ENCODE measurements at regions not wholly inside any gene's neighbourhood (a gene's known extent, or its start where the extent isn't known, plus 50 kb on each side); places are given as distances from the start of the nearest gene placed in this dataset.

- TF ChIP-seq REST (IDR thresholded peaks at IDR 0.05; ENCODE audit: insufficient replicate concordance, low read depth) (no peak), CTCF (IDR thresholded peaks at IDR 0.05; ENCODE audit: insufficient read depth, low read length) (no peak), POLR2AphosphoS5 (IDR thresholded peaks at IDR 0.05; ENCODE audit: low read depth) (no peak)
These were observed 62.6 kb upstream of the PRSS23 start for GRCh38 chr11:86737737-86738136.
